Nephron (organoid): ENCODE measurements at regions not wholly inside any gene's neighbourhood (a gene's known extent, or its start where the extent isn't known, plus 50 kb on each side); places are given as distances from the start of the nearest gene placed in this dataset.
"Not testable (repeated sequence)": the region's sequence is repeated elsewhere in the genome, so short reads cannot be mapped to it uniquely, and the experiment has no call there.

ENCODE experiments used
- H3K27ac Mint-ChIP-seq, 3 experiments: 2 replicates each; pipeline ENCODE4 v1.8.0; 2020; ENCODE audit warnings: mixed read lengths in 3 of 3, mild to moderate bottlenecking in 2 of 3, moderate library complexity in 1 of 3
- H3K27me3 Mint-ChIP-seq: 2 replicates; pipeline ENCODE4 v1.8.0; 2021; ENCODE audit warnings: low read depth, mild to moderate bottlenecking, moderate library complexity, mixed read lengths
- H3K36me3 Mint-ChIP-seq: 2 replicates; pipeline ENCODE4 v1.8.0; 2020; ENCODE audit warnings: low read depth, mixed read lengths
- H3K4me1 Mint-ChIP-seq: 2 replicates; pipeline ENCODE4 v1.8.0; 2020; ENCODE audit warnings: mixed read lengths
- H3K4me3 Mint-ChIP-seq, 3 experiments: 2 replicates each; pipeline ENCODE4 v1.8.0; 2020; ENCODE audit warnings: mild to moderate bottlenecking in 3 of 3, mixed read lengths in 3 of 3, moderate library complexity in 2 of 3
- H3K9me3 Mint-ChIP-seq: 2 replicates; pipeline ENCODE4 v1.8.0; 2020; ENCODE audit warnings: mixed read lengths
- TF ChIP-seq, protein P1 (sequence below), 3 experiments: fragments of 200-600 bp; sonication (generic); IDR thresholded peaks; one replicate each; pipeline ENCODE4 v1.5.0; 2021; ENCODE audit warnings: antibody characterized with exemption in 3 of 3; ENCODE audit not compliant: unreplicated experiment in 3 of 3

- peaks cover 3% of the 10 kb centered on the region for H3K9me3 Mint-ChIP-seq
- H3K4me3 Mint-ChIP-seq = no peak overlapping the region
- TF ChIP-seq, protein P1, sequence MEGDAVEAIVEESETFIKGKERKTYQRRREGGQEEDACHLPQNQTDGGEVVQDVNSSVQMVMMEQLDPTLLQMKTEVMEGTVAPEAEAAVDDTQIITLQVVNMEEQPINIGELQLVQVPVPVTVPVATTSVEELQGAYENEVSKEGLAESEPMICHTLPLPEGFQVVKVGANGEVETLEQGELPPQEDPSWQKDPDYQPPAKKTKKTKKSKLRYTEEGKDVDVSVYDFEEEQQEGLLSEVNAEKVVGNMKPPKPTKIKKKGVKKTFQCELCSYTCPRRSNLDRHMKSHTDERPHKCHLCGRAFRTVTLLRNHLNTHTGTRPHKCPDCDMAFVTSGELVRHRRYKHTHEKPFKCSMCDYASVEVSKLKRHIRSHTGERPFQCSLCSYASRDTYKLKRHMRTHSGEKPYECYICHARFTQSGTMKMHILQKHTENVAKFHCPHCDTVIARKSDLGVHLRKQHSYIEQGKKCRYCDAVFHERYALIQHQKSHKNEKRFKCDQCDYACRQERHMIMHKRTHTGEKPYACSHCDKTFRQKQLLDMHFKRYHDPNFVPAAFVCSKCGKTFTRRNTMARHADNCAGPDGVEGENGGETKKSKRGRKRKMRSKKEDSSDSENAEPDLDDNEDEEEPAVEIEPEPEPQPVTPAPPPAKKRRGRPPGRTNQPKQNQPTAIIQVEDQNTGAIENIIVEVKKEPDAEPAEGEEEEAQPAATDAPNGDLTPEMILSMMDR (IDR thresholded peaks at IDR 0.05; ENCODE audit: unreplicated experiment in 3 of 3) = no peak
- no peaks in the 10 kb centered on the region for H3K27me3 Mint-ChIP-seq
- no peaks in the 10 kb centered on the region for H3K4me1 Mint-ChIP-seq
- H3K36me3 Mint-ChIP-seq = no peaks in the 10 kb centered on the region
- no peak overlapping the region for H3K27ac Mint-ChIP-seq
These were observed 133.8 kb upstream of the API5 start for GRCh38 chr11:43177975-43178374.

DNA sequence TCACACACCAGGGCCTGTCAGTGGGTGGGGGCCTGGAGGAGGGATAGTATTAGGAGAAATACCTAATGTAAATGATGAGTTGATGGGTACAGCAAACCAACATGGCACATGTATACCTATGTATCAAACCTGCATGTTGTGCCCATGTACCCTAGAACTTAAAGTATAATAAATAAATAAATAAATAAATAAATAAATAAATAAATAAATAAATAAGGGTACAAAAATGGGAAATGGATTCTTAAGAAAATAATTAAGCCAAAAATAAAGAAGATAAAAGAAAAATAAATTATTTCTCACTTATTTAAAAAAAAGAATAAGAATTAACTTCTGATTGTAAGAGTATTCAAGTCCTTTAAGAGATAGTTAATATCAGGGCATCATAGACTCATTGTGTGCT is 117.3 kb upstream of the API5 start:
- not testable (repeated sequence) for H3K9me3 Mint-ChIP-seq, H3K27me3 Mint-ChIP-seq, H3K4me1 Mint-ChIP-seq, H3K36me3 Mint-ChIP-seq, H3K27ac Mint-ChIP-seq, H3K4me3 Mint-ChIP-seq

DNA sequence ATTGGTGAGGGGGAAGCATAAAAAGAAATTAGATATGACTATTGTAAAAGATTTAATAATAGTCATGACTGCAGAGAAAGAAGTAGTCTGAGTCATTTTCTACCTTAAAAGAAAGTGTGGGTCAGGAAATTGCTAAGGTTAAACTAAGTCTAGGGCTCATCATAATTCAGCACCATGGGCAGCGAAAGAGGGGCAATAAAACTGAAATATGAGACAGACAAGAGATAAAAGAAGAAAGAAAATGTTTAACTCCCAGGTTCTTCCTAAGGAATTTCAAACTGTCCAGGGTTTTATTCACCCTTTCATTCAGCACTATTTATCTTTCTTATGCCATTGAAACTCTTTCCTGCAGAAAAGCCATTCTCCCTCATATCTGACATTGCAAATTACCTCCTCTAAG is 114.4 kb upstream of the API5 start:
- H3K27ac Mint-ChIP-seq = no peak overlapping the region
- no peaks in the 10 kb centered on the region for H3K9me3 Mint-ChIP-seq
- no peak overlapping the region for H3K4me3 Mint-ChIP-seq
- no peaks in the 10 kb centered on the region for H3K27me3 Mint-ChIP-seq
- TF ChIP-seq, protein P1 (IDR thresholded peaks at IDR 0.05; ENCODE audit: unreplicated experiment in 3 of 3) = no peak
- H3K4me1 Mint-ChIP-seq = no peaks in the 10 kb centered on the region
- no peaks in the 10 kb centered on the region for H3K36me3 Mint-ChIP-seq

DNA sequence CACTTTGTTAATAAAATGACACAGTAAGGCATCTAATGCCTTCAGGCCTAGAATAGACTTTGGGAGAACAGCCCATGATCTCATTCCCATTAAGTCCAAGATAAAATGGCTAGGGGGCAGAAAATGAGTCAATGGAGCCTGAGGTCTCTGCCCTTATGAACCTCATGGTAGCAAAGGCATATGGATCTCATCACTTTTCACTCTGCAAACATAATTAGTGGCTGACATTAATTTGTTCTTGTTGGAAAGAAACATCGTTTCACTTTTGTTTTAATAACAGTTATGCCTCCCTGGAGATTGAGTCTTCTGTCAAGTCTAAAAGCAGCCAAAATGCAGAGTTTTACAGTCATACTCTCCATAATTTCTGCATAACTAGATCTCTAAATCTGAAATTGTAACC is 111.8 kb upstream of the API5 start:
- no peak overlapping the region for H3K4me3 Mint-ChIP-seq
- no peaks in the 10 kb centered on the region for H3K4me1 Mint-ChIP-seq
- TF ChIP-seq, protein P1 (IDR thresholded peaks at IDR 0.05; ENCODE audit: unreplicated experiment in 3 of 3) = no peak
- no peaks in the 10 kb centered on the region for H3K36me3 Mint-ChIP-seq
- no peak overlapping the region for H3K27ac Mint-ChIP-seq
- no peaks in the 10 kb centered on the region for H3K27me3 Mint-ChIP-seq
- no peaks in the 10 kb centered on the region for H3K9me3 Mint-ChIP-seq

- H3K4me3 Mint-ChIP-seq = no peak overlapping the region
- H3K4me1 Mint-ChIP-seq = no peaks in the 10 kb centered on the region
- TF ChIP-seq, protein P1 (IDR thresholded peaks at IDR 0.05; ENCODE audit: unreplicated experiment in 3 of 3) = no peak
- no peaks in the 10 kb centered on the region for H3K36me3 Mint-ChIP-seq
- H3K27ac Mint-ChIP-seq = no peak overlapping the region
- peaks cover 34% of the 10 kb centered on the region for H3K9me3 Mint-ChIP-seq
- H3K27me3 Mint-ChIP-seq = peaks cover 1% of the 10 kb centered on the region
These were observed 99.5 kb upstream of the API5 start for GRCh38 chr11:43212279-43212678.

GRCh38 chr11:43214471-43214870 is 97.3 kb upstream of the API5 start:
- TF ChIP-seq, protein P1 (IDR thresholded peaks at IDR 0.05; ENCODE audit: unreplicated experiment in 3 of 3) = no peak
- peaks cover 16% of the 10 kb centered on the region for H3K9me3 Mint-ChIP-seq
- H3K27ac Mint-ChIP-seq = no peak overlapping the region
- no peaks in the 10 kb centered on the region for H3K36me3 Mint-ChIP-seq
- H3K4me1 Mint-ChIP-seq = no peaks in the 10 kb centered on the region
- H3K4me3 Mint-ChIP-seq = no peak overlapping the region
- H3K27me3 Mint-ChIP-seq = no peaks in the 10 kb centered on the region
